OCI-LY1 (cell line): ENCODE measurements at regions not wholly inside any gene's neighbourhood (a gene's known extent, or its start where the extent isn't known, plus 50 kb on each side); places are given as distances from the start of the nearest gene placed in this dataset.
A peak's percentile ranks its signal among the peaks of the same experiment; 100 is the strongest.

Source experiments
- CTCF ChIP-seq: fragments of 200-600 bp; sonication (generic), shearing (Covaris generic); IDR thresholded peaks from 2 replicates; pipeline ENCODE4 v1.5.1; 2017; ENCODE audit warnings: mild to moderate bottlenecking, antibody characterized with exemption, low read length, moderate library complexity, mixed read lengths
- EZH2 ChIP-seq: fragments of 200-600 bp; sonication (generic), shearing (Covaris generic); IDR thresholded peaks from 2 replicates; pipeline ENCODE4 v1.8.0; 2017; ENCODE audit warnings: borderline replicate concordance, mixed run types, mild to moderate bottlenecking, antibody characterized with exemption, low read length, moderate library complexity, mixed read lengths

- TF ChIP-seq CTCF, result peak; percentile 46; the same call in 1 of the 2 replicates
- no peak for TF ChIP-seq EZH2
Observed at GRCh38 chr2:111669928-111670695, 213.9 kb downstream of the ANAPC1 start.
